GM21515 (cell line): ENCODE measurements at regions not wholly inside any gene's neighbourhood (a gene's known extent, or its start where the extent isn't known, plus 50 kb on each side); places are given as distances from the start of the nearest gene placed in this dataset.

Experiments used
- ATAC-seq: cut with Tn5 transposase; IDR thresholded peaks from one replicate; pipeline ENCODE4 v1.9.1; 2021; ENCODE audit not compliant: unreplicated experiment

DNA sequence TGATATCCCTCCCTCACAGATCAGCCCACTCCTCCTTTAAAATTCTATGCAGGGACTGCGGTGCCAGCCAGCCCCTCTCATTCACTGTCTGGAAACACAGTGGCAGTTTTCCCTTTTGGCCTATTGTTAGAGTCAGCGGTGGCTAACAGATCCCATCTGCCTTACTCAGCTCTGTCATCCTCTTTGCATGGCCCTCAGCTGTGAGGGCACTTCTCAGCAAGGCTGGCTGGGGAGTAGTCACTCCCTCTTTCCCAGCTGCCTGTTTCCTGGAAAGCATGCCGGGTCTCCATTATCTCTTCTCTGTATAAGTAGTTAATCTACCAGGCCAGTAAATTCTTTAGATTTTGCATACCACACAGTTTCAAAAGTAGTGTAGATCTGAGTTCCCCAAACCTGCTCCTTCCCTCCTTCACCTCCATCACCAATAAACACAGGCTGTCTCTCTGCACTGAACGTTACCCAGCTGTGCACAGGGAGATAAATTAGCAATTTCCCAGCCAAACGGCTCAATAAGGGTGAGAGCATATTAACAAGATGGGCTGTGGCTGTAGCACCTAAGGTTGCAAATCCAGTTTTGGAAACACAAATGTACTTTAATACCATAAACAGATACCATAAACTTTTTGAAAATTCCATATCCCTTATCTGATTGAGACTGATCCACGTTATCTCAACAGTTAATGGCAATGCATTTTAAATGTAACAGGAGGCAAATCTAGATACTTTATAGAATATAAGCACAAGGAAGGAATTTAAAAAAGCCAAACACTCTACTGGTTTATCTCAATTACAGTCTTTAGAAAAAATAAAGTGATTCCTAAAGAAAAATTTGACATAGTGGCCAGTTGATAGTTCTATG lies 229.3 kb downstream of the ANKRD50 start:
- ATAC-seq: no peak

DNA sequence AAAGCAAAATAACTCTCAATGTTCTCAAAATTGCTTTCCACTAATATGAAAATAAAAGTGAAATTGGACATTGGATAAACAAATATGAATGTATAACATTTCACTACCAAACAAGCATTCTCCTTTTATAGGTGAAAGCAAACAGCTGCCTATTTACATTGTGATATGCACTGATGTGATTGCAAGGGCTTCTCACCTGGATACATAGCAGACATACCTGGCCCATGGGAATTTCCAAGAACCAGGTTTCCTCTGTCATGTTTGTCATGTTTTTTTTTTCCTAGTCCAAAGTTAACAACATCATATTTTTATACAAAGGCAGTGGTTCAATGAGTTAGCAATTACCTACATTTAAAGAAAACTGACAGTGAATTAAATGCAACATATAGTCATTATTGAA lies 228.5 kb downstream of the ANKRD50 start:
- no peak for ATAC-seq

DNA sequence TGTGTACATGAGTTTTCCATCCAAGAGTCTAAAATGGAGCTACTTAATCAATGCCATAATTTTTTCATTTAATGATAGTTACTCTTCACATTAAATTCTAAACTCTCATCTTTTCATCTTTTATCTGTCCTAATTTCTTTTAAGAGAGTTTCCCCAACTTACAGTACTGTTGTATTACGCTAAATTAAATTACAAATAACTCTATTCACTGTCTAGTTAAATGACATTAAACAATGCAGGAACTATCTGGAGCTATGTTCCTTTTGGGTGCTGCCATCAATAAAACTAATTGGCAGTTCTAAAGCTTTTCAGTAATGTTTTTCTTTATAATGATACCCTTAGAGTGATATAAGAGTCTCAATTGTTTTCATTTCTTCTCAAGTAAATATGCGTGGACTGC lies 227.6 kb downstream of the ANKRD50 start:
- no peak for ATAC-seq

DNA sequence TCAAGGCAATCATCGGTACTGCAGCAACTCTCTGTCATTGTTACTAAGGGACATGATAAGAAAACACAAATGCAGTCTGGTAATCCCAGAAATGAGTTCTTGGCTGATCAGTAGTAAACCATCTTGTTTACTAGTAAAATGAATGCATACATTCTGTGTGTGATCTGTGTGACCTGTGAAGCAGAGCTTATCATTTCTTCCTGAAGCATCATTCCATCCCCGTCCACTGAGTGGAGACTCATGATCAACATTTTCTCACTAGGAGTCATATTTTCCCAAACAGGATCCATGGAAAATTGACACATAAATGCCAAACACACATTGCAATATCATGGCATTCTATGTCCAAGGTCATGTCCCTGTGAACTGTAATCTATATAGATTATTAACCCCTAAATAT lies 226.1 kb downstream of the ANKRD50 start:
- ATAC-seq: no peak

DNA sequence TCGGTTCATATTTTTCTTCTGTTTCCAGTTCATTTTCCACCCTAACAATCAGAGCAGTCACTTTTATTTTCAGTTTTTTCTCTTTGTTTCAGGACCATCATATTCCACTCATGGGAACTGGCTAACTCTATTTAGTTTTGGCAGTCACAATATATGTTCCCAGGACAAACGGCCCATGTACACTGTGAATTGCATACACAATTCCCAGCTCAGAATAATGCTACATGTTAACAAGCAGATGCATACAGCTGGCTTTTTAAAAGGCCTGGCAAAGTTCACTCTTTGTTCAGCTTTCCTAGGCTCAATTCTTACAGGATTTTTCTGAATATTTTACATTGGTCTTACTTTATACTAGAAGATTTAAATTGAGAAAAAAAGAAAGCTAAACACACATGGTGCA lies 224.9 kb downstream of the ANKRD50 start:
- no peak for ATAC-seq

DNA sequence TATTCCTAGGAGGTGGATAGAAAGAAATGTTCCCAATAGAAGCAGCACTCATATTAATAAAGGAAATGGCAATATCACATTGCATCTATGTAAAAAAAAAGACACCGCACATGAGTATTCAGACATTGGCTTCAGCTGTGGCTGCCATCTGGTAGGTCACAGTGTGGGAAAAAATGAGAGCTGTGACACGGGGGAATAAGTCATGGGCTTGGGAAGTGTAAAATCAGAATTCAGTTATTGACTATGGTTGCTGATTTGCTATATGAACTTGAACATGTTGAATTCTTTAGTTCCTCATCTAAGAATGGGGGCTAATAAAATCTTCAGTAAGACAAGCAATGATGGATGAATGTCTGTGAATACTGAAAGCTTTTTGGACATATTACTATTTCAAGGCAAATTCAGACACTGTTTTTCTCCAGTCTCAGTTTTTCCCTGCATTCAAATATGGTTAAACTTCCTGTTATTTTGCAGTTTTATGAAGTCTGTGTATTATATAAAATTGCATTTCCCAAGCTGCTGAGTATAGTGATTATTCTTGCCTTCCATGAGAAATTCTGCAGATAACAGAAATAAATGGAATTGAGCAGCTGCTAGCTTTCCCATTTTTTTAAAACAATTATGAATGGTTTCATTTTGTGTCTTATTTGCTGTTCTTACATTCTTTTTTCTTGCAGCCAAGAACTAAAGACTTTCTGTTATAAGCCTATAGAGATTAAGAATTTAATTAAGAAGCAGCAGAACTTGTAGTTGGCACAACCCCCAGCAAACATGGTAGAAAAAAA lies 221.0 kb downstream of the ANKRD50 start:
- ATAC-seq: no peak

DNA sequence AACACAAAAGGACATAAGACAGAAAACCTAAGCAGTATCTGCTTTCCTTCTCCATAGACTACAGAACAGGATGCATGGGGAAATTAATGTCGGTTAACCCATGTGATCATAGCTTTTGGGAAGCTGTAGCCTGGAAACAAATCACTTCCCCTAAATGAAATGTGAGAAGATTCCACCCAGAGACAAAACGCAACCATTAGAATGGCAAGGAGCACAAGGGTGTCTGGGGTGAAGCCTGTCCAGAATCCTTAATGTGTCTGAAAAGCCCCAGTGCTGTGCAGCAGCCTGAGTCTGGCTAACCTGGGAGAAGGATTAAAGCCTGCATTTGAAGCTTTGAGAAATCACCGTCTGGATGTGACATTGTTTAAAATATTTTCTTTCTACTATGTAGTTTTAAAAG lies 213.3 kb downstream of the ANKRD50 start:
- ATAC-seq: no peak

DNA sequence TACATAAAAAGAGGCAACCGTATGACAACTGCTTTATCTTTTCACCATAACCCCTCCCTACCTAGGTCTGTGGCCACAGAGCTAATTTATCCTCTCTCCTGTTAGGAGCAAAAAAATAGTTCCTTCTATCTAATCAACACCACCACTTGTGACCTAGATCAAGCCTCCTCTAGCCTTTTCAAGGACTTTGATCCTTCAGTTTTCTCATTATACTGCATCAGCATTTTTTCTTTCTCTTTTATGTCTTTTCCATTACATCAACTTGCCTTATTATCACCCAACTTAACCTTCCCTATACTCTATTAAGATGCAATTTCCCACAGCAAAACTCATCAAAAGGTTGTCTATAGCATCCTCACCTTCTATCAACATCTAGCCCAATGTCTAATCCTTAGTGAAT lies 211.0 kb downstream of the ANKRD50 start:
- ATAC-seq: no peak

DNA sequence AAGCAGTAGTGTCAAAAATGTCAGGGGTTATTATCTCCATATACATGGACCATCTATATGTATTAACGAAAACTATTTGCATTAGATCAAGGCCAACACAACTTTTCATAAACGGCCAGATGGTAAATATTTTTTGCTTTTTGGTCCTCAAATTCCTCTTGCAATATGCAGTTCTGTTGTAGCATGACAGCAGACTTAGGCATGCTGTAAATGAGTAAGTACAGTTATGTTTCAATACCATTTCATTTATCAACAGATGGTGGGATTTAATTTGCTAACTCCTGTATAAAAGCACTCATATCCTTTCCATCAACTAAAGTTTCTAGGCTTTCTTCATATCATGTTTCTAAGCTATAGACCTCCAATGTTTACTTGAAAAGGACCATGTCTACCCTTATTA lies 208.1 kb downstream of the ANKRD50 start:
- ATAC-seq: no peak

DNA sequence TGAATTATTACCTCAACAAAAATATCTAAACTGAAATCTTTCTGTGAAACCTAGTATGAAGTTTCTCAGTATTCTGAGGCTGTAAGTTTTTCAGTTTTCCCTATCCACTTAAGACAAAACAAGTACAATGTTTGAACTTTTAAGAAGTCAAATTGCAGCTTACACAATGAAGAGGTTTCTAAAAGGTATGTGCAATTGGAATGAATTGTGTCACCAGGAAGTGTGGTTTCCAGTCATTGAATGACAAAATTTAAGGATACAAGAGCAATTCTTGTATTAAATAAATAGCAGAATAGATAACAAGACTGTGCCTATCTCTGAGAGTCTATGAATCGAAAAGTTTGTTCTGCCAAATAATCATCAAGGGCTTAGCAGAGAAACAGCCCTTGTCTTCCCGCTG lies 207.3 kb downstream of the ANKRD50 start:
- ATAC-seq: no peak

DNA sequence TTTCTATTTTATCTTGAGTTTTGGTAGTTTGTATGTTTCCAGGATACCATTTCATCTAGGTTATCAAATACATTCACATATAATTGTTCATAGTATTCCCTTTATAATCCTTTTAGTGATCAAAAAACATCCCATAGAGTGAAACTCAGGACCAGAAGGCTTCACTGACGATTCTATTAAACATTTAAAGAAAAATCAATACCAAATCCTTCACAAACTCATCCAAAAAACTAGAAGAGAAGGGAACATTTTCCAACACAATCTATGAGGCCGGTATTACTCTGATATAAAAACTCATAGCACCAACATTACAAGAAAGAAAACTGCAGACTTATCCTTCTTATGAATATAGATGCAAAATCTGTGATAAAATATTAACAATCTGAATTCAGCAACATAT lies 203.4 kb downstream of the ANKRD50 start:
- no peak for ATAC-seq

DNA sequence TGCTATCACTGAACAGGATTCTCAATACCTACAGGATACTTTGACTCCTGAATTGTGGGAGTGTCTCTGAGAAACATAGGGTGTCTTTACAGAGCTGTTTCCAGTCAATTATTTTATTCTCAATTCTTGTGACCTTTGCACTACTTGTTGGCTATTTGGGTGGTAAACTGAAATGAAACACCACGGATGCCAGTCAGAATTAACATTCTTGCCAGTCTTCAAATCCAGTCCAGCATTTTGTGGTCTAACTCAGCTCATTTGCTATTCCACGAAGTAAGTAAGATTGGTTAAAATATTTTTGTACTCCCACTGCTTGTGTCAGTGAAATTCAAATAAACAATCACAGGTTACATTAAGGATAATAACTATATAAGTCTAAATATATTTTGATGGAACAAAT lies 197.9 kb downstream of the ANKRD50 start:
- no peak for ATAC-seq

DNA sequence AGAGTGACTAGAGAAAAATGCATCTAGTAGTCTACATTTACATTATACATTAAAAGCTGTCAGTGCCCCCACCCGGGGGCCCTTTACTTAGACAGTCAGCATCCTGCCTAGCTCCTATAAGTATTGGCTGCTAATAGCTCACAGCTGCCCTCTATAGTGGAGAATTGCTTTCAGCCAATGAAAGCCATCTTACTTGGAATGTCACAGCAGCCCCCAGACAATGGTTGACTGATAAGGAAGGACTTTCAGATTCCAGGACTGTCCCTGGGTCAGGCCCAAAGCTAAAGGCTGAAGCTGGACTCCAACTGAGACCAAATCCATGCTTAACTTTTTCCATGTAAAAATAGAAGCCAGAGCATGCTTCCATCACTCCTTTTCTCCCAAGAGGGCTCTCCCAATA lies 196.9 kb downstream of the ANKRD50 start:
- ATAC-seq: no peak

DNA sequence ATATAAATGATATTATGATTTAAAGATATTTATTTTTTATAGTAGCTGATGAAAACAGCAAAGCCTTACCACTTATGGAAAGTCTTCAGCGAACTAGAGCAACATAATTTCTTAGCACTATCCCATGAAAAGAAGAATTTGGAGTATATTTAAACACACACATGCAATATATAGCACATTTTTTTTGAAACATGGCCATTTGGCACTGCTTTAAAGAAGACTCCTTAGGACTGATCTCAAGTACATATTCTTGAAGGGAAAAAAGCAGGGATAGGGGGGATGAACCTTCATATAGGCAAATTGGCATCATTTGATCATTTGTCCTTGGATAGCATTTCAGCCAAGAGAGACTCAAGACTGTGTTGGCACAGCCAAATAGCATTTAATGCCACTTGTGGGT lies 193.3 kb downstream of the ANKRD50 start:
- ATAC-seq: no peak

DNA sequence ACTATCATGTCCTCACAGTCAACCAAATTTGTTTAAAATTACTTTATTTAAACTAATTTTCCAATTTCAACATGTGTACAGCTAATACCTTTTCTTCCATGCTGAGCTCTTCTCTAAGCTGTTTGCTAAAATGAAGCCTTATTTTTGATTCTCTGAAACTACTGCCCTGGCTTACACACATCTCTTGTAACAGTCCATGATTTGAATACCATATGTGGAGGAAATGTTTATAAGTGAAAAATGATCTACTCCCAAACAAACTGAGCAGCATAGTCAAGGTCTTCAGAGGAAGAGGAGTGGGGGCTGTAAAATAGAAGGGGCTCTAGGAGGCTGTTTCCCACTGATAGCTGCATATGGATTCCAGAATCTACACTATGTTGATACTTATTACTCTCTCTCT lies 188.7 kb downstream of the ANKRD50 start:
- no peak for ATAC-seq

DNA sequence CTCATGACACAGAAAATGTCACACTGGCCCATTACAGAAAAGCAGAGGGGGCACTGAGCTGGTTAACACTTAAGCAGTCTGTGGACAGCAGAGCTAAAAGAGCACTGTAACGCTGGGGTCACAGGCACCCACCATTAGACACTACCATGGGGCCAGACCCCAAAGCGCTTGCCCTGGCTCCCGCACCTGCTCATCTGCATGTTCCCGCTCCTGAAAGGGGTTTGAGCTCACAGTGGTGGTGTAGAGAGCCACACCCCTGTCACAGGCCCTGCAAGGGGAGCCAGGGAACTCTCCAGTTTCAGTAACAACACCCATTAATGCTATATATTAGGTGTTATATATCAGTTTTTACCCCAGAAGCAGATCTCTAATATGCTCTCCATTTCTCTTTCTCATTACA lies 187.0 kb downstream of the ANKRD50 start:
- ATAC-seq: no peak

DNA sequence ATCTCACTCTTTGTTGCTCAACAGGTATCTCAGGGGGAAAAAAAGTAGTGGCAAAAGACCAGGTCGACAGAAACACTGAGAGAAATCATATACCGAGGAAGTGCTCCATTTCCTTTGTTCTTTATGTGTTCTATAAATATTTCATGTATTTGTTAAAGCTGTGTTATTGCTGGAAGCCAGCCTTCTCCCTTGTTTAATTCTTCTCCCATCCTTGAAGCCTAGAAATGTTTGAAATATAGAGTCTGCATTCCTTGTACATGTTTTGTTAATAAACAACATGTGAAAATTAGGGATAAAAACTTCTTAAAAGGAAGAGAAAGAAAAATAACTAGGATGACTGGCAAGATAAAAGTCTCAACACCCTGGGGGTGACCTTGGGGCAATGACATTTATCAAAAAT lies 186.2 kb downstream of the ANKRD50 start:
- ATAC-seq: no peak

DNA sequence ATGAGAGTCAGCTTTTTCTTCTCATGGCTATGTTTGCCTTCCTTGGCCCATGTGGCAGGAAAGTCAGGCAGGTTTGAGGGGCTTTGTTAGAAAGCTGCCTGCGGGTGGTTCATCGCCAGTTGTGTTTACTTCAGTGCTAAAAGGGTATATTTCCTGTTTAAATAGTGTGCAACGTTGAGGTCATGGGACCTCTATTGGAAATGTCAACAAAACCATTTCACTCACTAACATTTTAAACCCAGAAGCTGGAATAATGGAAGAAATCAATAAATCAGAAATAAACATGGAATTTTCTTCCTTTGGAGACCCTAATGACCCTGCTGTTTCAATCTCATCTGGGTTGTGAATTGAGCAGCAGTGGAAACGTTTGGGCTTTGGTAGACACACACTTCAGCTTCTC lies 185.8 kb downstream of the ANKRD50 start:
- ATAC-seq: no peak

DNA sequence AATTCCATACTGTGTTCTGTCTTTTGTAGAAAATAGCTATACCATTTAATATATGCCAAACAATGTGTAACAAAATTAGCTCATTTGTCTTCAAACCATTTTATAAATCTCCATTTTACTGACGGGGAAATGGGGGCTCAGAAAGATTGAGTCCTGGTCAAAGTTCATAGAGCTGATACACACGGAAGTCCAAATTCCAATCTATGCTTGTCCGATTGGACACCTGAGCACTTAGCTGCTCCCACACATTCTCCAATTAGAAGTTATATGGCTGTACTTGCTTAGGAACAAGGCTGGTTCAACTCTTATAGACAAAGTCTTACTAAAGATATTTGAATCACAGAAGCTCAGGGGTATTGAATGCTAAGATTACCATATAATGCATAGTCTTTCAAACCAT lies 185.2 kb downstream of the ANKRD50 start:
- no peak for ATAC-seq

DNA sequence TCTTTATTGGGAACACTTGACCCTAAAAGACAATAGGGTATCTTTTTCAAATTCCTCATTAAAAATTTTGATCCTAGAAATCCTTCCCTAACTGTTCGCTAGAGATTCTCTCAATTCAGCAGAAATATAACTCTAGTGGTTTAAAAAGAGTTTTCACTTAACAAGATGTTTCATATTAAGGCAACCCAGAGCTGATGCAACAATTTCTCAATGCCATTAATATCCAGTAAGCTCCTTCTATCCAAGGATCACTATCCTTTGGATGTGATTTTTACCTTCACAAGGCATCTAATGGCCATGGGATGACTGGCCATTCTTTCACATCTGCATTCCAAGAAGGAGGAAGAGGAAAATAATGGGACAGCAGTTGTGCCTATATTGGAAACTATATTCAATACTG lies 183.4 kb downstream of the ANKRD50 start:
- ATAC-seq: no peak

DNA sequence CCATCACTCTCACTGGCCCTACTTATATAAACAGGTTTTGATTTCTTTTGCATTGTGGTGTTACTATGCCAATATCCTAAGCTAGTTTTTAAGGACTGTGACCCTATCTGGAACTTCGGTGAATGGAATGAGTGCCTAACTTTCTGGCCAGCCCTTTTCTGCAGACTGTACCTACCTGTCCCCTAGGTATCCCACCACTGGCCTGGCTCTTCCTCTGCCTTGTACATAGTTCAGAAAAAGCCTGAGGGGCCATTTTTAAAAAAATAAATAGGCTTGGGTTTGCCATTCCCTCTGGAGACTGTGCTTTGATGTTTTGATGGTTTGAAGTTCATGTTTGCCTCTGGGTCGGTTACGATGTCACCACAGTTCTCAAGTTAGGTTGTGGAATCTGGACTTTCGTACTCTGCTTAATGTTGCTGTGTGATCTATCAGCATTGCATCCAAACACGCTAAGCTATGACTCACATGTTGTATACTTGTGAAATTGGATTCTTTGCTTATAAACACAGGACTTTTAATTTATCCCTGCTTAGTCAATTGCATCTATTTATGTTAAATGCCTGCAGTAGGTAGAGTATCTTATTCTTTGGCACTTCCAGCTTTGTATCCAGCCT lies 182.0 kb downstream of the ANKRD50 start:
- no peak for ATAC-seq

DNA sequence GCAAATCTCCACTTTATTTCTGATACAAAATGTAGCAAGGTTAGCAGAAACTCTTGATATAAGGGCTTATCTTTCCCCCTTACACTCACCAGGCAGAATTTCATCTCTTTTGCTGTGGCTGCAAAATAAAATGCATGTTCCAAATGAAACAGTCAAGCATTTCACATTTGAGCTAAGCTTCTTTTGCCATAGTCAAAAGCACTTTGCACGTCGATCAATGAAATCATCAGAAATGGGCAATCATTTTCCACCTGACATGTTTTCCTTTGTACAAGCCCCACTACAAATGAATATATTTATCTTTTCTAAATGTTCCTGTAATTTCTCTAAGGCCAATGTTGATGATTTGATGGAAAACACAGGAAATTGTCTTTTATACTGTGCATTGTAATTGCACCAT lies 178.4 kb downstream of the ANKRD50 start:
- ATAC-seq: no peak
